Osteocyte (in vitro differentiated cells): ENCODE measurements at regions not wholly inside any gene's neighbourhood (a gene's known extent, or its start where the extent isn't known, plus 50 kb on each side); places are given as distances from the start of the nearest gene placed in this dataset.
"Not testable (repeated sequence)": the region's sequence is repeated elsewhere in the genome, so short reads cannot be mapped to it uniquely, and the experiment has no call there.

Experiments
- DNase-seq: peaks from one replicate; pipeline ENCODE4 v3.0.0; 2021; ENCODE audit warnings: mixed read lengths; ENCODE audit not compliant: unreplicated experiment; ENCODE audit errors: extremely low spot score
- H3K27ac Mint-ChIP-seq: one replicate; pipeline ENCODE4 v1.8.0; 2021; ENCODE audit warnings: mild to moderate bottlenecking, mixed read lengths; ENCODE audit not compliant: unreplicated experiment
- H3K27me3 Mint-ChIP-seq: one replicate; pipeline ENCODE4 v1.8.0; 2021; ENCODE audit warnings: mixed read lengths; ENCODE audit not compliant: unreplicated experiment
- H3K36me3 Mint-ChIP-seq: one replicate; pipeline ENCODE4 v1.8.0; 2021; ENCODE audit warnings: mixed read lengths; ENCODE audit not compliant: unreplicated experiment
- H3K4me1 Mint-ChIP-seq: one replicate; pipeline ENCODE4 v1.8.0; 2021; ENCODE audit warnings: mixed read lengths; ENCODE audit not compliant: unreplicated experiment
- H3K4me3 Mint-ChIP-seq: one replicate; pipeline ENCODE4 v1.8.0; 2021; ENCODE audit warnings: mild to moderate bottlenecking, moderate library complexity, mixed read lengths; ENCODE audit not compliant: unreplicated experiment
- H3K9me3 Mint-ChIP-seq: one replicate; pipeline ENCODE4 v1.8.0; 2021; ENCODE audit warnings: mixed read lengths; ENCODE audit not compliant: unreplicated experiment
- TF ChIP-seq, protein P1 (sequence below): fragments of 200-600 bp; sonication (generic); IDR thresholded peaks from 2 replicates; pipeline ENCODE4 v1.5.0; 2021; ENCODE audit warnings: antibody characterized with exemption, mild to moderate bottlenecking, moderate library complexity

DNA sequence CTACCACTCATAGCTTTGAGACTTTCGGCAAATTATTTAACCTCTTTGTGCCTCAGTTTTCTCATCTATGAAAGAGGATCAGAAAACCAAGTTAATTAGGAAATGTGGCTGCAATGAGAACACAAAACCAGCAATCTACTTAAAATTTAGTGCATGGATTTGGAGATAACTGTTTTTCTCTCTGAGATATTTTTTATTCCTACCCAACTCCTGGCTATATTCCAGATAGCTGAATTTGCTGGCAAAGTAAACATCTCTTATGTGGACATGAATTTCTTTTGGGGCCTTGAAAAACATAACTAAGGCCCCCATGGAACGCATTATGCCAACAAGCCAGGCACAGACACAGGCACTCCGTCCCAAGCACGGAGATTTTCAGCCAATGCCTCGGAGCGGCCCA, 53.4 kb upstream of the FOXN3 start:
- Mint-ChIP-seq H3K4me3 (no peak overlapping the region), H3K4me1 (peaks cover 14% of the 10 kb centered on the region), H3K36me3 (peaks cover 13% of the 10 kb centered on the region), H3K27me3 (no peaks in the 10 kb centered on the region), H3K27ac (peak overlapping the region; percentile 63), H3K9me3 (no peaks in the 10 kb centered on the region)
- DNase-seq, result no peak
- TF ChIP-seq, protein P1, sequence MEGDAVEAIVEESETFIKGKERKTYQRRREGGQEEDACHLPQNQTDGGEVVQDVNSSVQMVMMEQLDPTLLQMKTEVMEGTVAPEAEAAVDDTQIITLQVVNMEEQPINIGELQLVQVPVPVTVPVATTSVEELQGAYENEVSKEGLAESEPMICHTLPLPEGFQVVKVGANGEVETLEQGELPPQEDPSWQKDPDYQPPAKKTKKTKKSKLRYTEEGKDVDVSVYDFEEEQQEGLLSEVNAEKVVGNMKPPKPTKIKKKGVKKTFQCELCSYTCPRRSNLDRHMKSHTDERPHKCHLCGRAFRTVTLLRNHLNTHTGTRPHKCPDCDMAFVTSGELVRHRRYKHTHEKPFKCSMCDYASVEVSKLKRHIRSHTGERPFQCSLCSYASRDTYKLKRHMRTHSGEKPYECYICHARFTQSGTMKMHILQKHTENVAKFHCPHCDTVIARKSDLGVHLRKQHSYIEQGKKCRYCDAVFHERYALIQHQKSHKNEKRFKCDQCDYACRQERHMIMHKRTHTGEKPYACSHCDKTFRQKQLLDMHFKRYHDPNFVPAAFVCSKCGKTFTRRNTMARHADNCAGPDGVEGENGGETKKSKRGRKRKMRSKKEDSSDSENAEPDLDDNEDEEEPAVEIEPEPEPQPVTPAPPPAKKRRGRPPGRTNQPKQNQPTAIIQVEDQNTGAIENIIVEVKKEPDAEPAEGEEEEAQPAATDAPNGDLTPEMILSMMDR, result no peak

DNA sequence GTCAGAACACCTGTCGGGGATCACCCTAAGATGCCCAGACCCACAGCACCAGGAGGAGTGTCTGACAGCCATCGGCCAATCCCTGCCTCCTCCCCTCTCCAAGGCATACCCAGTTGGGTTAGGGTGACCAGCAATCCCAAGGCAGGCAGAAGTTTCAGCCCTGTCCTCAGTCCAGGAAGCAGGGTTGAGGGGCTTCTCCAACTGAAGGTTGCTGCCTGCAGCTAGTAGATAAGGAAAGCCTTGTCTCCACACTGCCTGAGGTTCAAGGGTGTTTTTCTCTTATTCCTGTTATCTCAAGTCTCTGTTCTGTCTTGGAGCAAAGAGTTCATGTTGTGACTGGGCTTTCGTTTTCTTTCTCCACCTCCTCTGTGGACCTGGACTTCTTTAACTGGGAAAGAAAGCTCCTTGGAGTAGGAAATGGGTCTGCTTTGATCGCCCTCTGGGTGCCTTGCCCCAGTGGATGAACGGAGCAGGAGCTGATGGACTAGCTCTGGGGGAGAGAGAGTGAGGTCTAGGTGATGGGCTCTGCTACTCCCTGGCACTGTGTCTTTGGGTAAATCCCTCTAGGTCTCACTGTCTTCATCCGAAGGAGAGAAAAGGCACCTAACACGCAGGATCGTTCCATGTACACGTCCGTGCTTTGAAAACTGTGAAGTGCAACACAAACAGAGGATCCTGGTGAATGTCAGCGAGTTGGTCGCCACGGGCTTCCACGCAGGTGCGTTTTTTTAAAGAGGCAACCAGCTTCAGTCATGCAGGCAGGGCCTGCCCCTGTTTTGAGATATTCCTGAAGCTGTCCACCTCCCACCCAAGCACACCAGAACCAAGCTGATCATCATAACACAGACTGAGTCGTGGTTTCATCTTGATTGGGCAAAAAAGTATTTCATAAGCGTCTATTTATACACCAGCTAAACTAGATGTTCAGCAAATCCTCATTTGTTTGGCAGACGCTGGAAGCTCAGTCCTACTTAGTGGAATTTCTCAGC, 52.5 kb upstream of the FOXN3 start:
- no peaks in the 10 kb centered on the region for H3K27me3 Mint-ChIP-seq
- no peak for DNase-seq
- TF ChIP-seq, protein P1, result no peak
- no peak overlapping the region for H3K27ac Mint-ChIP-seq
- H3K4me3 Mint-ChIP-seq, result no peak overlapping the region
- peaks cover 14% of the 10 kb centered on the region for H3K4me1 Mint-ChIP-seq
- H3K9me3 Mint-ChIP-seq, result no peaks in the 10 kb centered on the region
- peaks cover 13% of the 10 kb centered on the region for H3K36me3 Mint-ChIP-seq

DNA sequence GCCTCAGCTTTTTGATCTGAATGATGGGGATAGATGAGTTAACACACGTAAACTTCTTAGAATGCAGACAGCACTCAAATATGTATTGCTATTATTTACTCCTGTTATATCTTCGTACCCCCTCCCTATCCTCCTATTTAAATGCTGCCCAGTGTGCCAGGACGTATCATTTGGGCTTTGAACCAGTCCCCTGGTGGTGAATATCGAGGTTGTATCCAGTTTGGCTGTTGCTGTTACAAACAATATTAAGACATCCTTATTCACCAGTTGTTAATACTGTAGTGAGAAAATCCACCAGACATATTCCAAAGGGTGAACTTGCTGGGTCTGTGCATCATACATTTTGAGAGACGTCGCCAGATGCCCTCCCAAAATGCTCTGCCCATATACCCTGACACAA, 51.5 kb upstream of the FOXN3 start:
- Mint-ChIP-seq H3K9me3 (no peaks in the 10 kb centered on the region), H3K27ac (no peak overlapping the region), H3K27me3 (no peaks in the 10 kb centered on the region), H3K4me1 (peaks cover 14% of the 10 kb centered on the region), H3K36me3 (peaks cover 9% of the 10 kb centered on the region), H3K4me3 (no peak overlapping the region)
- no peak for DNase-seq
- TF ChIP-seq, protein P1, result no peak

DNA sequence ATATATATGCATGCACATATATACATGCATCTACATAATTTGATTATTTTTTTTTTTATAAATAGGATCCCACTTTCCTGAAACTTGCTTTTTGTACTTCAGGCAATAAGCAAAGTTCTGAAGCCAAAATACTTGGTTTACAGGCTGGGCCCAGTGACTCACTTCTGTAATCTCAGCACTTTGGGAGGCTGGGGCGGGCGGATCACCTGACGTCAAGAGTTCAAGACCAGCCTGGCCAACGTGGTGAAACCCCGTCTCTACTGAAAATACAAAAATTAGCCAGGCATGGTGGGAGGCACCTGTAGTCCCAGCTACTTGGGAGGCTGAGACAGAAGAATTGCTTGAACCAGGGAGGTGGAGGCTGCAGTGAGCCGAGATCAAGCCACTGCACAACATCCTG, 51.0 kb upstream of the FOXN3 start:
- H3K9me3 Mint-ChIP-seq, H3K27ac Mint-ChIP-seq, DNase-seq, H3K36me3 Mint-ChIP-seq, H3K27me3 Mint-ChIP-seq, H3K4me3 Mint-ChIP-seq: not testable (repeated sequence)
- H3K4me1 Mint-ChIP-seq, result peaks cover 14% of the 10 kb centered on the region

DNA sequence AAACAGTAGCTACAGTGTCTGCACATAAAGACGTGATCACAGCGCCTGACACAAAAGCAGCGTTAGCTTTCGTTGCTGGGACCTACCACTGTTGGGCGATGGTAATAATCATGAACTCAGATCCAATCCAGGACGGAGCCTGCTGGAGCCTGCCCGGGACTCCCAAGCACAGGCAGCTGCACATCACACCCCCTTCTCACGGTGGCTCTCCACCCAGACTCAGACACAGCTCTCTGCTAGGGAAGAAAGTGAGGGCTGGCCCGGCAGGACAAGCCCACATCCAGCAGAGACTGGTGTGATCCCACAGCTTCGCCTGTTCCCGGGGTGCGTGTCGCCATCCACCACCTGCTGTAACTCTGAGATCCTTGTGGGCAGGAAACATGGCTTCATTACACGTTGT, 49.9 kb upstream of the FOXN3 start:
- H3K27me3 Mint-ChIP-seq, result no peaks in the 10 kb centered on the region
- DNase-seq, result no peak
- TF ChIP-seq, protein P1, result no peak
- peaks cover 9% of the 10 kb centered on the region for H3K36me3 Mint-ChIP-seq
- H3K4me1 Mint-ChIP-seq, result peaks cover 17% of the 10 kb centered on the region
- H3K4me3 Mint-ChIP-seq, result no peak overlapping the region
- no peak overlapping the region for H3K27ac Mint-ChIP-seq
- H3K9me3 Mint-ChIP-seq, result no peaks in the 10 kb centered on the region
